Central memory CD8-positive, alpha-beta T cell (primary cell): ENCODE measurements at regions not wholly inside any gene's neighbourhood (a gene's known extent, or its start where the extent isn't known, plus 50 kb on each side); places are given as distances from the start of the nearest gene placed in this dataset.

ENCODE experiments used
- ATAC-seq: fragments of 150-1000 bp; cut with Tn5 transposase; replicated peaks from 2 replicates; pipeline ENCODE4 v1.10.0; 2022; ENCODE audit warnings: mild to moderate bottlenecking, moderate FRiP score, moderate number of reproducible peaks; ENCODE audit not compliant: poor library complexity, severe bottlenecking; ENCODE audit errors: extremely low read depth
- DNase-seq, 2 donors: peaks; one replicate each; pipeline ENCODE4 v3.0.0; 2021; ENCODE audit warnings: low spot score in 2 of 2
- H3K27ac Mint-ChIP-seq: one replicate; pipeline ENCODE4 v1.8.0; 2022; ENCODE audit warnings: low read depth, mild to moderate bottlenecking, moderate library complexity, mixed read lengths
- H3K27me3 Mint-ChIP-seq: one replicate; pipeline ENCODE4 v1.8.0; 2022; ENCODE audit warnings: mixed read lengths
- H3K36me3 Mint-ChIP-seq: one replicate; pipeline ENCODE4 v1.8.0; 2022; ENCODE audit warnings: mild to moderate bottlenecking, moderate library complexity, mixed read lengths; ENCODE audit not compliant: insufficient read depth
- H3K4me1 Mint-ChIP-seq: one replicate; pipeline ENCODE4 v1.8.0; 2022; ENCODE audit warnings: mixed read lengths
- H3K4me3 Mint-ChIP-seq: one replicate; pipeline ENCODE4 v1.8.0; 2022; ENCODE audit warnings: mild to moderate bottlenecking, moderate library complexity, mixed read lengths
- H3K9me3 Mint-ChIP-seq: one replicate; pipeline ENCODE4 v1.8.0; 2022; ENCODE audit warnings: mixed read lengths

- Mint-ChIP-seq H3K36me3 (no peaks in the 10 kb centered on the region), H3K27ac (no peak overlapping the region), H3K9me3 (peaks cover 12% of the 10 kb centered on the region), H3K4me3 (no peak overlapping the region), H3K27me3 (no peaks in the 10 kb centered on the region), H3K4me1 (no peaks in the 10 kb centered on the region)
- ATAC-seq: no peak
- DNase-seq: no peak
Measured at GRCh38 chr6:164262348-164262747, 847.8 kb downstream of the QKI start.

- ATAC-seq: no peak
- Mint-ChIP-seq H3K27me3 (no peaks in the 10 kb centered on the region), H3K9me3 (peaks cover 5% of the 10 kb centered on the region)
Measured at GRCh38 chr6:164258421-164258820, 843.9 kb downstream of the QKI start.

GRCh38 chr6:164252948-164253347, 838.4 kb downstream of the QKI start:
- Mint-ChIP-seq H3K4me1 (no peaks in the 10 kb centered on the region), H3K4me3 (no peak overlapping the region), H3K9me3 (no peaks in the 10 kb centered on the region), H3K27ac (no peak overlapping the region), H3K36me3 (no peaks in the 10 kb centered on the region), H3K27me3 (no peaks in the 10 kb centered on the region)
- ATAC-seq (no peak), DNase-seq (no peak)

More at GRCh38 chr6:164258421-164258820, 843.9 kb downstream of the QKI start:
- DNase-seq: no peak
- no peaks in the 10 kb centered on the region for H3K36me3 Mint-ChIP-seq
- no peak overlapping the region for H3K4me3 Mint-ChIP-seq
- H3K27ac Mint-ChIP-seq: no peak overlapping the region
- no peaks in the 10 kb centered on the region for H3K4me1 Mint-ChIP-seq

- ATAC-seq: no peak
- DNase-seq: no peak
- Mint-ChIP-seq H3K4me1 (no peaks in the 10 kb centered on the region), H3K4me3 (no peak overlapping the region), H3K9me3 (no peaks in the 10 kb centered on the region), H3K36me3 (no peaks in the 10 kb centered on the region), H3K27me3 (no peaks in the 10 kb centered on the region), H3K27ac (no peak overlapping the region)
Measured at GRCh38 chr6:164252291-164252690, 837.8 kb downstream of the QKI start.

GRCh38 chr6:164247106-164247505, 832.6 kb downstream of the QKI start:
- Mint-ChIP-seq H3K4me3 (no peak overlapping the region), H3K4me1 (no peaks in the 10 kb centered on the region), H3K36me3 (no peaks in the 10 kb centered on the region), H3K27me3 (no peaks in the 10 kb centered on the region), H3K9me3 (no peaks in the 10 kb centered on the region), H3K27ac (no peak overlapping the region)
- ATAC-seq: no peak
- no peak for DNase-seq

- DNase-seq: no peak
- no peak for ATAC-seq
- H3K4me3 Mint-ChIP-seq: no peak overlapping the region
Measured at GRCh38 chr6:164246082-164246481, 831.6 kb downstream of the QKI start.

GRCh38 chr6:164243949-164244348, 829.4 kb downstream of the QKI start:
- Mint-ChIP-seq H3K27me3 (no peaks in the 10 kb centered on the region), H3K9me3 (no peaks in the 10 kb centered on the region), H3K4me3 (no peak overlapping the region), H3K36me3 (no peaks in the 10 kb centered on the region), H3K27ac (no peak overlapping the region), H3K4me1 (no peaks in the 10 kb centered on the region)
- no peak for DNase-seq
- no peak for ATAC-seq

More at GRCh38 chr6:164246082-164246481, 831.6 kb downstream of the QKI start:
- Mint-ChIP-seq H3K27me3 (no peaks in the 10 kb centered on the region), H3K4me1 (no peaks in the 10 kb centered on the region), H3K9me3 (no peaks in the 10 kb centered on the region), H3K36me3 (no peaks in the 10 kb centered on the region), H3K27ac (no peak overlapping the region)

GRCh38 chr6:164243012-164243610, 828.6 kb downstream of the QKI start:
- ATAC-seq (no peak), DNase-seq (no peak)
- no peaks in the 10 kb centered on the region for H3K36me3 Mint-ChIP-seq
- no peak overlapping the region for H3K27ac Mint-ChIP-seq
- H3K4me3 Mint-ChIP-seq: no peak overlapping the region
- H3K27me3 Mint-ChIP-seq: no peaks in the 10 kb centered on the region
- H3K9me3 Mint-ChIP-seq: no peaks in the 10 kb centered on the region
- no peaks in the 10 kb centered on the region for H3K4me1 Mint-ChIP-seq

GRCh38 chr6:164230804-164231203, 816.3 kb downstream of the QKI start:
- ATAC-seq: no peak
- Mint-ChIP-seq H3K4me1 (no peaks in the 10 kb centered on the region), H3K9me3 (no peaks in the 10 kb centered on the region), H3K27ac (no peak overlapping the region), H3K4me3 (no peak overlapping the region), H3K27me3 (no peaks in the 10 kb centered on the region), H3K36me3 (peaks cover 1% of the 10 kb centered on the region)
- no peak for DNase-seq

GRCh38 chr6:164230259-164230658, 815.7 kb downstream of the QKI start:
- no peaks in the 10 kb centered on the region for H3K27me3 Mint-ChIP-seq
- peaks cover 1% of the 10 kb centered on the region for H3K36me3 Mint-ChIP-seq
- ATAC-seq: no peak
- H3K9me3 Mint-ChIP-seq: no peaks in the 10 kb centered on the region
- H3K4me1 Mint-ChIP-seq: no peaks in the 10 kb centered on the region
- H3K4me3 Mint-ChIP-seq: no peak overlapping the region
- H3K27ac Mint-ChIP-seq: no peak overlapping the region
- DNase-seq: no peak

- H3K36me3 Mint-ChIP-seq: peaks cover 1% of the 10 kb centered on the region
- no peak for DNase-seq
- H3K9me3 Mint-ChIP-seq: peaks cover under 1% of the 10 kb centered on the region
- H3K27me3 Mint-ChIP-seq: no peaks in the 10 kb centered on the region
- H3K4me3 Mint-ChIP-seq: no peak overlapping the region
- no peak overlapping the region for H3K27ac Mint-ChIP-seq
- no peaks in the 10 kb centered on the region for H3K4me1 Mint-ChIP-seq
- ATAC-seq: no peak
Measured at GRCh38 chr6:164229716-164230115, 815.2 kb downstream of the QKI start.

- Mint-ChIP-seq H3K4me3 (no peak overlapping the region), H3K4me1 (no peaks in the 10 kb centered on the region), H3K9me3 (peaks cover 5% of the 10 kb centered on the region), H3K27me3 (no peaks in the 10 kb centered on the region), H3K36me3 (peaks cover 1% of the 10 kb centered on the region), H3K27ac (no peak overlapping the region)
- DNase-seq: no peak
- no peak for ATAC-seq
Measured at GRCh38 chr6:164227952-164228522, 813.5 kb downstream of the QKI start.

GRCh38 chr6:164216839-164217238, 802.3 kb downstream of the QKI start:
- no peaks in the 10 kb centered on the region for H3K4me1 Mint-ChIP-seq
- peaks cover 7% of the 10 kb centered on the region for H3K9me3 Mint-ChIP-seq
- H3K36me3 Mint-ChIP-seq: no peaks in the 10 kb centered on the region
- DNase-seq (no peak), ATAC-seq (no peak)
- no peak overlapping the region for H3K27ac Mint-ChIP-seq
- H3K4me3 Mint-ChIP-seq: no peak overlapping the region
- no peaks in the 10 kb centered on the region for H3K27me3 Mint-ChIP-seq
